ENCODE measurements at regions not wholly inside any gene's neighbourhood (a gene's known extent, or its start where the extent isn't known, plus 50 kb on each side); places are given as distances from the start of the nearest gene placed in this dataset.

DNA sequence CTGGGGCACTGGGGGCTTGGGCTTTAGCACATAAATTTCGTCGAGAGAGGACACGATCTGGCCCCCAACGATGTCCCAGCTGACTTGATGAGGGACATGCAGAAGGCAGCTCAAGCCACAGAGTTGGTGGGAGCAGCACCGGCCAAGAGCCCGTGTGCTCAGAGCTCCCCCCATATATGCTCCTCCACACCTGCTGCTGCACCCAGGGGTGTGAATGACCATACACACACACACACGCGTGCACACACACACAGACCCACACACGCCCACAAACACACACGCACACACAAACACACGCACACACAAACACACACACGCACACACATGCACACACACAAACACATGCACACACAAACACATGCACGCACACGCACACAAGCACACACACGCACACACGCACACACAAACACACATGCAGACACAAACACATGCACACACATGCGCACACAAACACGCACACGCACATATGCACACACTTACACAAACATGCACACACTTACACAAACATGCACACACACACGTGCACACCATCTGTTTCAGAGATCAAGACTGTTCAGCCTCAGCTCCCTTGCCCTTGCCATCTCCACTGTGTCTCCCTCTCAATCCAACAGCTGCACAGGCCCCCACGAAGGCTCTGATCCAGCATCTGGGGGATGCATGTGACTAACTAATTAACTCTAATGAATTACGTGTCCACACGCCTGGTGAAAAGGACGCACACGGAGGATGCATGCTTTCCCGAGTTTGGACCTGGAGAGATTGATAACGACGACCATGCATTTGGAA lies 85.6 kb upstream of the TNRC6C start:
- no peak for DNase-seq (ENCODE audit: low read depth)

DNA sequence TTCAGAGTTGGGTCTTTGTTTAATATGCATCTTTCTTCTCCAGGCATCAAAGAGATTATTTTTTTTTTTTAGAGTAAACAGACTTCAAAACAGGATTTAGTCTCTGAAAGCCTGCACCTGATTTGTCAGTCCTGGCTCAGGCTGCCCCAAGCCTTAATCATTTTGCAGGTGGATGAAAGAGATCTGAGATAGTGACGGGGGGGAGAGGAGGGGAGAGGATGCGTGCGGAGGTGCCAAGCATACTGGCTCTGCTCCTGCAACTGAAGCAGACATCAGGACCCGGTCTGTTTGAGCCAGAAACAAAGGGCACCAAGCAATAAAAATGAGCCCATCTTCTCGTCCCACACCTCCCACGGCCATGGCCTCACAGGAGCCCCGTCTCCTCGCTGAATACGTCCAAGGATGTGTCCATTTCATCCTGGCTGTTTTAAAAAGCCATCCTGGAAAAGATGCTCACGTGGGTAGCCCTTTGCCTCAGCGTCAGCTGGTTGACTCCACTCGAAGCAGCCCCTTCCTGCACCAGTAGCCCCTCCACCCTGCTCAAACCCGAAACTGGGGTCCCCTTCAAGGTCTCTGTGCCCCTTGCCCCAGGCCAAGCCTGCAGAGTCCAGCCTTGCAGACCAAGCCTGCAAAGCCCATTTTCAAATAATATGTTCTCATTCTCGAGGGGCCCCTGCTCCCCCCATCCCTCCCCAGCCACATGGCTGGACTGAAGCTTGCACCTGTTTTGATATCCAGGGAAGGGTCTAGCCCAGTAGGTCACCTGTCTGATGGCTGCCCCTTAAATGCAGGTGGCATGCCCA lies 84.8 kb upstream of the TNRC6C start:
- DNase-seq (ENCODE audit: low read depth): no peak

DNA sequence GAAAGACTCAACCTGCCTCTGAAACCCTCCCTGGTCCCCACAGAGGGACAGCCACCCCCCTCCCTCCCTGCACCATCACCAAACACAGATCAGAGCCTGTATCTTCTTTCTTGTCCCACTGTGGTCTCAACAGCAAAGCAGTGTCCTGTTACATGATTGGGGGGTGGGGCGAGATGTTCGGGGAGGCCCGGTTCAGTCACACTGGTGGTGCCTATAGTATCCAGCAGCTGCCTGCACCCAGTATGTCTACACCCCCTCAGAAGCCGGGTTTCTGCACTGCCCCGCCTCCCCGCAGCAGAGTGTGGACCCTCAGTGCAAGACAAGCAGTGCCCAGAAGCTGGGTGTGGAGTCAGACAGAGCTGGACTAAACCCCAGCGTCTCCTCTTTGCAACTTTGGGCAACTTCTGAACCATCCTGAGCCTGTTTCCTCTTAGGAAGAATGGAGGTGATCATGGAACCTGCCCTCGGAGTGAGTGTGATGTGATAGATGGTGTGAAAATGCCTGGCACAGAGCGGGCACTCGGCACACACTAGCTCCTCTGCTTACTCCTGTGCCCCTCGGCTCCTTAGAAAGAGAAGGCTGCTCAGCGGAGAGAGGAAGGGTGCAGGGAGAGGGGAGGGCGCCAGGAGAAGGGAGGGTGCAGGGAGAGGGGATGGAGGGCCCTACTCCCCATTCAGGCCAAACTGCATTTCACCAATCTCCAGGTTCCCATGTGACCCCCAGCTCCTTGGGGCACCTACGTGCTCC lies 84.0 kb upstream of the TNRC6C start:
- DNase-seq (ENCODE audit: low read depth): no peak

DNA sequence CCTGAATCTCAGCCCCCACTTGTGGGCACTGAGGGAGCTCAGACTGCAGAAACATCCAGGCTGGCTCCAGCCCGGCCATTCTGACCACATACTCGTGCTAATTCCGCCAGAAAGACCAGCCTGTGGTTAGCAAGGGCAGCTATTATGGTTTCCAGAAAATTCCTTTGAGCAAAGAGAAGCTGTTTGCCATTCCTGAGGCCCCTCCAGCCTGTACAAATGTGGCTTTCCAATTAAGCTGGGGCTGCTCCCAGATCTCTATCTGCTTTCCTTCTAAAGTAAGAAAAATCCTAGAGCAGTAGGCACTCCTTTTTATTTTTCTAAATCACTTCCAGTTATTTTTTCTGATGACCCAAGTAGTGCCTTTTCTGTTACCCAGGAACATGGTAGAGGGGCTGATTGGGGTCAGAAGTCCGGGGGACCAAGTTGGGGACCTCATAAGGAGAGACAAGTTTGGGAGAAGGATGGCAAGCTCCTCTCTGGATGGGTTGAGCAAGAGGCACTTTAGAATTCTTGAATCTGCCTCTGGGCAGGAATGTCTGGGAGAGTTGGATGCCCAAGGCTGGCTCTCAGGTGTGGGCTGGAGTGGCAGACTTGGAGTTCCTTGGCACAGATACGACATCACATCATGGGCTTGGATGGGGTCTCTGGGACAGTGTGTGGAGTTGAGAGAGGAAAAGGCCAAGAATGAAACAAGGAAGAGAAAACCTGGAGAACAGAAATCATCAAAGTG lies 83.3 kb upstream of the TNRC6C start:
- no peak for DNase-seq (ENCODE audit: low read depth)

DNA sequence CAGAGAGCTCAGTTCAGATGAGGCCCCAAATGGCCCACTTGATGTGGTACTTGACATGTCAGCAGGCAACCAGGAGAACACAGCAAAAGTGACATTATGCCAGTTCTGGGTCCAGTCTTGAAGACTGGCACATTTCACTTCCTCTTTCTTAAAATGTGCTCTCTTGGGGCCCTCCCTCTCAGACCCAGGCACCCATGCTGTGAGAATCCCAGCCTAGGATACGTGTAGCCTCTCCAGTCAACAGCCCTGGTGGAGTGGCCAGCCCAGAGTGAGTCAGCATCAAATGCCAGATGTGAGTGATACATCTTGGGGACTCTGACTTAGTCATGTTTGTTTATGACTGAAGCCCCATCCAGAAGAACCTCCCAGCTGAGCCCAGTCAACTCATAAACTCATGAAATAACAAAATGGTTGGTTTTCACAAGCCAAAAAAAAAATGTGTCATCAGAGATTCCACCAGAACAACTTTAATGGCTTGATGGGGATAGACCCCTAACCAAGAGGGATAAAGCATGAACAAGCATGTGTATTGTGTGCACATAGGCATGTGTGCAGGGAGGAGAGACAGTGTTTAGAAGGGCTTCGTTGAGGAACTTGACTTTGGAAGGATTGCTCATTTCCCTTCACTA lies 82.5 kb upstream of the TNRC6C start:
- no peak for DNase-seq (ENCODE audit: low read depth)

DNA sequence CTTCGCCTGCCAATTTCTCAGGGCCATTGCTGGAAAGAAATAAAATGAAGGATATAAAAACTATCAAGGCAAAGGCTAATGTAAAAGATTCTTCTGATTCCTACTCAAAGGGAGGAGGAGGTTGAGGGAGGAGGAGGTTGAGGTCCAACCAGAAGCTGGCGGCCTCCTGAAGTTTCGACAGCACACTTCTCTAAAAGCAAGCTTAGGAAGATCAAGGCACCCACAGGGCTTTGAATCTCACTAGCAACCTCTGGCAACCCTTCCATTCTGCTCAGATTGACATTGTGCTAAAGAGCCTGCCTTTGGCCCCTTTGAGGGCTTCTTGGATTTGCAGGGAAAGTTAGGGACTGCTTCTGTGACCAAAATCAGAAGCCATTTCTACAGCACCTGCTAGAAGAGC lies 81.5 kb upstream of the TNRC6C start:
- DNase-seq (ENCODE audit: low read depth): no peak

DNA sequence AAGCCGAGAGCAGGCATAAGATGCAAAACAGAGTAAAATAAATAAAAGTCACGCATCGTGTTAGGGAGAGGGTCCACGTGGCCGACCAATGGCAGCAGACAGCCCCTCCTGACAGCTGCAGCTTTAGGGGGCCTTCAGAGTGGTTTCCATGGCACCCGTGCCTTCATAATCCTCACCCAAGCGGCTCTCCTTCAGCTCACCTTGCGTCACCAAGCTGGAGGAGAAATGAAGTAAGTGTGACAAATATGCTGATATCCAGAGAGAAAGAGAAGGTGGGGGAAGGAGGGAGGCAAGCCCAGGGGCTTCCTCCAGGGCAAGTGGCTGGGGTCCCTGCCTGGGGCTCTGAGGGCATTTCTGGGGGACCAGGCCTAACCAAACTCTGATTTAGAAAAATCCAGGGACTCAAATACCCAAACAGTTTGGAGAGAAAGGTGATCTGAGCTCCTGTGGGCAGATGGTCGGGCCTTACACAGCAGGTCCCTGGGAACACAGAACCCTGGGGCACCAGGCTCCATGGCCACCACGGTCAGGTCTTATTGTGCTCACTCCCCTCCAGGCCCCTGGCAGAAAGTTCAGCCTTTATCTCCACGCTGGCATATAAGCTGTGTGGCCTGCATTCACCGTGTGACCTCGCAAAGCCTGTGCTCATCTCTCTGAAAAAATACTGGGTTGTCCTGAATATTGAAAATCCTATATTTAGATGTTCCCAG lies 80.7 kb upstream of the TNRC6C start:
- no peak for DNase-seq (ENCODE audit: low read depth)

DNA sequence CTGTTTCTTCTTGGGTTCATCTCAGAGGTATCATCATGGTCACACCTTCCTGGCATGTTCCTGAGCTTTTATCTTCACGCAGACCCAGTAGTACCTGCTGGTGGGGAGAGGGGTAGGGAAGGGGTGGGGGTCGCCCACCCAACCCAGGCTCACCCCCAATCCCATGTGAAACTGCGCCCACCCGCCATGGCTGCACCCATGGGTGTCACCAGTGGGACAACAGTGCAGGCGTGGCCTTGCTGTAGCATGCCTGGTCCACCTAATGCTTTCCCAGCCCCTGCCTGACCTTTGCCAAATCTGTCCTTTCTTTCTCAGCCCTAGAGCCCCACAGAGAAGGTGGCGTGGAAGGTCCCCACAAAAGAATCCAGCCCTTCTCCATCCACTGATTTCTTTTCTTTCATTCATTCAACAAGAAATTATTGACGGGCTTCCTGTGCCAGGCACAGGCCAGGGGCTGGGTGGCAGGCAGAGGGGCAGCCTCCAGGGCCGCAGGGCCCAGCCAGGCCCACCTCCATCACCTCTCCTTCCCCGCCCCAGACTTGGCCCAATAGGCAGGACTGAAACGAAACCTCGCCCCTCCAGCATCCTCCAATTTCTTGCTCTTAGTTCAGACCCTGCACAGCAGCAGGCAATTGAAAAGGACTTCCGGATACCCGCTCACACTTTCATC lies 79.1 kb upstream of the TNRC6C start:
- no peak for DNase-seq (ENCODE audit: low read depth)

DNA sequence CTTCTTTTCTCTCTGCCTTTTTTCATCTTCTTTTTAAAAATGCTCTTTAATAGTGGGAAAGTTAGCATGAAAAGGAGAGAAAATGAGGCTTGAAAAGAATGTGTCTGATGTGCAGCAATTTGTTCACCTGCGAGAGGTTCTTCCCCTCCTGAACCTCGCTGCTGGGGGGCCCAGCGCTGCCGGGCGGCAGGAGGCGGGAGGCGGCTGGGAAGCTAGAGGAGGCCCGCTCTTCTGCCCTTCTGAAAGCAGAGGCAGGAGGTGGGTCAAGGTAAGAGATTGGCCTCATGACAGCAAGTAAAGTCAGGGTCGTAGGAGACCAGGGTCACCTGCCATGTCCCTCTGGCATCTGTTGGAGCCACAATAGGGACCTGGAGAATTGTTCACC lies 78.6 kb upstream of the TNRC6C start:
- no peak for DNase-seq (ENCODE audit: low read depth)

DNA sequence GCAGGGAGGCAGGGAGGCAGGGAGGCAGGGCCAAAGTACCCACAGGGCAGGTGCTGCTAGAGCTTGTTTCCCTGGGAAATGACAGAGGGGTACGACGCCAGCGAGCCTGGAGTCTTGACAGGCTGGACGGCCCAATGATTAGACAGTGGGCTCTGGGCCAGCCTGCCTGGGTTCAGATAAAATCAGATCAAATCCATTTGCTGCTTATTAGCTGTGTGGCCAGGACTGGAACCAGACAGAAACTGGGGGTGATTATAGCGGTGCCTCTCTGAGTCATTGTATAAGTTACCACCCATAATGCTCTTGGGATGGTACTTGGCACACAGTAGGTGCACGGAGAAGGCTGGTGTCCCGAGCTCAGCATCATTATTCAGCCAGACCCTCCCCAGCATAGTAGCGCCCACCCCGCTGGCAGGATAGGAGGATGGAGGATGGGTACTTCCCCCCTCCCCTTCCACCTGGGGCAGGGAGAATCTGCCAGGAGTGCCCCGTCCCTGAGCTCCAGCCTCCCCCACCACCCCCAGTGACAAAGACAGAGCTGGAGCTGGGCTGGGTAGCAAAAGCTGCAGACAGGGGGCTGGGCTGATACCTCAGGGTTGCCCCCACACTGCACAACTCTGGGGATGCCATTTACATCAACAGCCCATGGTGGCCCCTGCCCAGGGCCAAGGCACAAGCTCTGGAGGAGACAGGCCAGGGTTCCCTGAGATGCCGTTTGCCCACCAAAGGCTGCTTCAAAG lies 77.6 kb upstream of the TNRC6C start:
- no peak for DNase-seq (ENCODE audit: low read depth)

DNA sequence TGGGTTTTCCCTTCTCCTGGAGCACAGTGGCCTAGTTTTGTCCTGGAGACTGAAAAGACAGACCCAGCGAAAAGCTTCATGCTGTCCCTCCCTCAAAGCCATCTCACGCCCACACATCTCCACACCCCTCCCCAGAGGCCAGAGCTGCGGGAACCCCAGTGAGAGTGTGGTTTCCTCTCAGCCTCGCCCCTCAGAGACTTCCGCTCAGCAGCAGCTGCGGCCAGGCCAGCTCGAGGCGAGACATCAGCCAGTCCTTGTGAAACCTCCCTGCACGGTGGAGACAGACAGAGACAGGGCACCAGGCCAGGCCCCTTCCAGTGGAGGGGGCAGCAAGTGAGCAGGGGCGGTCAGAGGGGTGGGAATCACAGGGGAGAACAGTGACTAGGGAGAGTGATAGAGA lies 77.0 kb upstream of the TNRC6C start:
- peak; percentile 58 for DNase-seq (ENCODE audit: low read depth)

DNA sequence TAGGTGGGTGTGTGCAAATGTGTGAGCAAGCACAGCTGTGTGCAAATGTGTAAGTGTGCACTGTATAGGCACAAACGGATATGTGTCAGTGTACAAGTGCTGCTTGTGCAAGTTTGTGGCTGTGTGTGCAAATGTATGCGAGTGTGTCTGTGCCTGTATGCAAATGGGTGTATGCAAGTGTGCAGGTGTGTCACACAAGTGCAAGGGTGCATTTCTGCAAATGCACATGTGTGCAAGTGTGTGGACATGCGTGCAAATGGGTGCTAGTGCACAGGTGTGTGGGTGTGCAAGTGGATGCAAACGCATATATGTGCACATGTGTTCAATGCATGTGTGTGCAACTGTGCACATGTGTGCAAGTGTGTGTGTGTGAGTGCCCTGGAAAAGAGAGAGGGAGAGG lies 76.5 kb upstream of the TNRC6C start:
- DNase-seq (ENCODE audit: low read depth): no peak

DNA sequence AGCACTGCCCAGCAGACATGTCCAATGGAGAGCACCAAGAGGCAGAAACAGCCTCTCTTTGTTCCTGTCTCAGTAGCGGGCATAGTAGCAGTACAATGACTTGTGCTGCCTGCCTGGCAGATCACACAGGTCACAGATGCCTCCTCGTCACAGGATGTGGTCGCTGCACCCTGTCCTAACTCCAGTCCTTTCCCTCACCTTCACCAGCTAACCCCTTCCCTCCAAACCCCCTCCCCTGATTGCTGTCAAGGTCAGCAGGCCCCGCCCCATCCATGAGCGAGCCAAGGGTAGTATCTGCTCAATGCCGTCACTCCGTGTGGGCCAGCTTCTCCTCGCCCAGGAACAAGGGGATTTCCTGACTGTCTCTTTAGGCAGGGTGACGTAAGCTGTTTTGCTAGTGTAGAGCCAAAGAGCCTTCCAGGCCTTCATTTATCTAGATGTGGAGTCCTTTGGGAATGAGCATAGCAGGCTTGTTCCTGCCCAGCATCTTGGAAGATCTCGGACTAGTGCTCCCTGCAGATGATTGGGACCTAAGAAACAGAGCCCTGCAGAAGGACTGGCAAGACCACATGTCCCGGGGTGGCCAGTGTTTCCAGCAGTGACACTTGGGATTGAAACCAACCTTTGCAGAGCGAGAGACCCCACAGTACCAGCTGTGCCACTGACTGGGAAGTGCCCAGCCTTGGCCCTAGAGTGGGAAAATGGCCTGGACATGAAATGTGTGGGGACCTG lies 75.9 kb upstream of the TNRC6C start:
- peak; percentile 63 for DNase-seq (ENCODE audit: low read depth)

DNA sequence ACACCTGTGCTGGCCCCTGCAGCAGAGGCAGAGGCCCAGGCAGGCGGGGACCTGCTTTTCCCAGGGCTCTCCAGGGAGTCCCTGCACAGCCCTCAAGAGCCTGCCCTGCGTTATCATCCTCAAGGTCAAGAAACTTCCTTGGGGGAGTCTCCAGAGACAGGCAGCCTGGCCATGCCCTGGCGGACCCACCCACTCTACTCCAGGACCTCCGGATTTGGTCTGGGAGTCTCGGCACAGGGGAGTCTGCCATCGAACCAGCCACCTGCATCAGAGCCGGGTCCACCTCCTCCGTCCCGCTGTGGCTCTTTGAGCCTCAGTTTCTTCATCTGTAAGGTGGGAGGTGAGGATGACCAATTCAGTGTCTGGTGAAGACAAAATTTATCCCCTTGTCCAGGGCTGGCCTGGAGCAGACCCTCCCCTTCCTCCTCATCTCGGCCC lies 75.3 kb upstream of the TNRC6C start:
- DNase-seq (ENCODE audit: low read depth): no peak

DNA sequence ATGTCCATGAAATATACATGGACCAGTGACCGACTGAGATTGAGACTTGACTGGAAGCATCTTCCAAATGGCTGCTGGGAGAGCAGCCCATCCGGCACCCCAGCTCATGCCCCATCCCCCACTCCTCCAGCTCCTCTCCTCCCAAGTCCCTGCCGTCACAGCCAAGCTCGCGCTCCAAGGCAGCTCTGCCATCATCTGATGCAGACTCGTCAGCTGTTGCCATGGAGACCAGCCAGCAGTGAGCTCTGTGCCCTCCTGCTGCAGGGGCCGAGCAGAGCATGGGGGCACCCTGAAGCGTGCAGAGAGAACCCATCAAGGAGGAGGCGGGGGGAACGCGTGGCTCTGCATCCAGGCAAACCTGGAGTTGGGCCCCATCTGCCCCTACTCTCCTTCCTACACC lies 74.5 kb upstream of the TNRC6C start:
- DNase-seq (ENCODE audit: low read depth): no peak

DNA sequence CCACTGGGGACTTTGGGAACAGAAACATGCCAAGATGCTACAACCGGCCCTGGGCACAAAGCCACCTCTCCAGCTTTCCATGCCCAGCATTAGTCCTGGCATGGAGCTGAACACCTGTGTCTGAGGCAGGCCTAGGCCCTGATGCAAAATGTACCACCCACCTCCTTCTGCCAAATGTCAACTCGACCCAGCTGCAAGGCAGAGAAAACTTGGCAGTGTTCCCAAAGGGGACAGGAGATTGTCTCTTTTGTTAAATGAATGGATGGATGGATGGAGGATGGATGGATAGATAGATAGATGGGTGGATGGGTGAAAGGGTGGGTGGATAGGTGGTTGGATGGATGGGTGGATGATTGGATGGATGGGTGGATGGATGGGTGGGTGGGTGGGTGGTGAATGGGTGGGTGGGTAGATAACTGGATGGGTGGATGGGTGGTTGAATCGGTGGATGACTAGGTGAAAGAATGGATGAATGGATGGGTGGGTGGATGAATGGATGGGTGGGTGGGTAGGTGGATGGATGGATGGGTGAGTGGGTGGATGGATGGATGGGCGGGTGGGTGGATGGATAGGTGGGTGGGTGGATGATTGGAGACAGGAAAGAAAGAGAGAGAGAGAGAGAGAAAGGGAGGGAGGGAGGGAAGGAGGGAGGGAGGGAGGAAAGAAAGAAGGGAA lies 73.4 kb upstream of the TNRC6C start:
- DNase-seq (ENCODE audit: low read depth): no peak

DNA sequence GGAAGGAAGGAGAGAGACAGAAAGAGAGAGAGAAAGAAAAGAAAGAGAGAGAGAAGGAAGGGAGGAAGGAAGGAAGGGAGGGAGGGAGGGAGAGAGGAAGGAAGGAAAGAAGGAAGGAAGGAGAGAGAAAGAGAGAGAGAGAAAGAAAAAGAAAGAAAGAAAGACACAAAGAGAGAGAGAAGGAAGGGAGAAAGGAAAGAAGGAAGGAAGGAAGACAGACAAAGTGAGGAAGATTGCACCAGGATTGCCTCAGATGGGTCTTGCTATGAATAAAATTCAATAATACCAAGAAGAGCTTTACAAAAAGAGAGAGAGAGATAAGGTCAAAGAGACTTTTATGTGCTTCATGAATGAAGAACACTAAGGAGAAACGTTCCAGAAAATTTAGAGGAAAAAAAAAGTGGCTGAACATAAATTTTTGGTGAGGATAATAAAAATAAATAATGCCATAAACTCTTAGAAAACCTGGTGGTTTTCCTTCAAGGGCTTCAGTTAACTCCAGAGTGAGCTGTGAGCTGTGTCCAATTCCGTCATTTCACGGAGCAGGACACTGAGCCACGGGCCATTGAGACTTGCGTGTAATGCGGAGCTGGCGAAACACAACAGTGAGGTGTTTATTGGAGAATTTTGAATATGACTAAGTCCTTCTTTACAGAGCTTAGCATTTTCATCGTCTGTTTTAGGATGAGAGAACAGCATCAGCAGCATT lies 72.7 kb upstream of the TNRC6C start:
- no peak for DNase-seq (ENCODE audit: low read depth)

DNA sequence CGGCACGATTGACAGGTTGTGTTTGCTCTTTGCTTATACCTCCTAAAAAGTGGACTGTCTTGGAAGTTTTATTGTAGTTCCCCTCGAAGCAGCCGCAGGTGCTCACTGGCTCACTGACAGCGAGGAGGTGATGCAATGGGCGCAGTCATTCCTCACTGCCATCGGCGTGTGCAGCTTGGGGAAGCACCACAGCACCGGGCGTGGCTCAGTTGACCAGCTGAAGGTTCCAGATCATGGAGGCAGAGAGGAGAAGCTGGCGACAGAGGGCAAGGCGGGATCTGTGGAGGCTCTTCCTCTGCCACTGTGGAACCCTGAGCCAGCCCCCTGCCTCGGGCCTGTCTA lies 72.1 kb upstream of the TNRC6C start:
- no peak for DNase-seq (ENCODE audit: low read depth)

All from activated T-cell treated with anti-CD3 and anti-CD28 coated beads for 48 hours (primary cell).